ENCODE measurements at regions not wholly inside any gene's neighbourhood (a gene's known extent, or its start where the extent isn't known, plus 50 kb on each side); places are given as distances from the start of the nearest gene placed in this dataset.
A peak's percentile ranks its signal among the peaks of the same experiment; 100 is the strongest.
"Not testable (repeated sequence)": the region's sequence is repeated elsewhere in the genome, so short reads cannot be mapped to it uniquely, and the experiment has no call there.

DNA sequence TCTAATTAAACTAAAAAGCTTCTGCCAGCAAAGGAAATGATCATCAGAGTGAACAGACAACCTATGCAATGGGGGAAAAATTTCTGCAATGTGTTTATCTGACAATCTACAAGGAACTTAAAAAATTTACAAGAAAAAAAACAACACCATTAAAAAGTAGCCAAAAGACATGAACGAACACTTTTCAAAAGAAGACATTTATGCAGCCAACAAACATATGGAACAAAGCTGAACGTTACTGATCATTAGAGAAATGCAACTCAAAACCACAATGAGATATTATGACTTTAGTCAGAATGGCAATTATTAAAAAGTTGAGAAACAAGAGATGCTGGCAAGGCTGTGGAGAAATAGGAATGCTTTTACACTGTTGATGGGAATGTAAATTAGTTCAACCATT lies 530.4 kb upstream of the DAB2 start:
- DNase-seq (ENCODE audit: low spot score) = no peak

DNA sequence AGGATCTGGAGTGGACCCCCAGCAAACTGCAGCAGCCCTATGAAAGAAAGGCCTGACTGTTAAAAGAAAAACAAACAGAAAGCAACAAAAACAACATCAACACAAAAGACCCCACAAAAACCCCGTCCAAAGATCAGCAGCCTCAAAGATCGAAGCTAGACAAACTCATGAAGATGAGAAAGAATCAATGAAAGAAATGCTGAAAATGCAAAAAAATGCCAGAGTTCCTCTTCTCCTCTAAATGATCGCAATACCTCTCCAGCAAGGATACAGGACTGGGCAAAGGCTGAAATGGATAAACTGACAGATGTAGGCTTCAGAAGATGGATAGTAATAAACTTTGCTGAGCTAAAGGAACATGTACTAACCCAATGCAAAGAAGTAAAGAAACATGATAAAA lies 526.3 kb upstream of the DAB2 start:
- DNase-seq (ENCODE audit: low spot score) = no peak

DNA sequence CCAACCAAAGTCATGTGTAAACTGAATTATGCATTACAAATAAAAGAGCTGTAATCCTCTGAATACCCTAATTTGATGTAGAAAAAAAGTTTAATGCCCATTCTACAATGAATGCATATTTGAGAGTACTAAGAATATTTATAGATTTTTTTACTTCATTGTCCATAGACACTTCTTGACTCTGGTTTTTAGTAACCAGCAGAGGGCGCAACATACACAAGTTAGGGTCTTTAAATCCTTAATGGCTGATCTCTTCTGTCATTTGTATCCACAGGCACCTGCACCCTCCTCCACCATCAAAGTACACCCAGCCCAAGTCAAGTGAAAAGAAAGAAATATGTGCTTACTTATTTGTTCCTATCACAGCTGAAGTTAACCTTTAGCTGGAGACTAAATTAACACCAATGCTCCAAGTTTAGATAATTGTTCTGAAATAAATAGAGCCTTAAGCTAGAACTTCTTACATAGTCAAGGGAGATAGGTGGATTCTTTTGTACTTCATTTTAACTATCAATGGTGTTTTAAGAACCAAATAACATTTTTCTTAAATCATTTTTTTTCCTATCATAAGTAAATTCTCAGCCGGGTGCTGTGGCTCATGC lies 524.2 kb upstream of the DAB2 start:
- peak; percentile 54 for DNase-seq (ENCODE audit: low spot score)

DNA sequence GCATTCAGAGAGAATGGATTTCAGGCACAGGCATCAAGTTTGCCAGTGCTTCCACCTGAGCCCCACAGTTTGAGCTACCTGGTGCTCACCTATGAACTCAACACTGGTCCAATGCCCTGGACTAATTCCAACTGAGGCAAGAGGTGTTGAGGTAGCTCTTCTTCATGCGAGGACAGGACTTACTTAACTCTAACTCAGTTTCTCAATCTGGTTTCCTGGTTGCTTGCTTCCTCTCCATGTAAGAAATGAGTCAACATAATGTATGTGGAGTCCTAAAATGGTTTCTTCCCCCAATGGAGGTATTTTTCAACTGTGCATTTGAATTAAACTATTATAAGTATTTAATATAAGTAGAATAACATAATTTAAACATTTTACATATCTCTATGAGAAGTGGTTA lies 523.6 kb upstream of the DAB2 start:
- DNase-seq (ENCODE audit: low spot score) = no peak

DNA sequence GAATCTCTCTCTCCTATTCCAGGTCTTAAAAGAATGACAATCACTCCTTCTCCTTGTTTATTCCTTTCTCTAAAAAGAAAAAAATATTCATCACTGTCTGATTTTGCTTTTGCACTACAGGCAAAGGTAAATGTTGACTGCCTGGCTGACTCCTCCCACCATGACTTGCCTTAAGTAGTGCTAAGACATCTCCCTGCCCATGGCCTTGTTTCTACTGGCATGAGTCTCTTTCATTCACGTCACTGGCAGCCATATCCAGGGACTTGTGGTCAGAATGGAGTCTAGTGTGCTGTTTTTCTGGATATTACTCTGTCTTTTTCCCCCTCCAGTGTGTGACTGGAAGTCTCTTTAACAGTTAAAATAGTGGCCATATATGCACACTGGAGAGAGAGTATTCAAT lies 522.9 kb upstream of the DAB2 start:
- DNase-seq (ENCODE audit: low spot score) = no peak

DNA sequence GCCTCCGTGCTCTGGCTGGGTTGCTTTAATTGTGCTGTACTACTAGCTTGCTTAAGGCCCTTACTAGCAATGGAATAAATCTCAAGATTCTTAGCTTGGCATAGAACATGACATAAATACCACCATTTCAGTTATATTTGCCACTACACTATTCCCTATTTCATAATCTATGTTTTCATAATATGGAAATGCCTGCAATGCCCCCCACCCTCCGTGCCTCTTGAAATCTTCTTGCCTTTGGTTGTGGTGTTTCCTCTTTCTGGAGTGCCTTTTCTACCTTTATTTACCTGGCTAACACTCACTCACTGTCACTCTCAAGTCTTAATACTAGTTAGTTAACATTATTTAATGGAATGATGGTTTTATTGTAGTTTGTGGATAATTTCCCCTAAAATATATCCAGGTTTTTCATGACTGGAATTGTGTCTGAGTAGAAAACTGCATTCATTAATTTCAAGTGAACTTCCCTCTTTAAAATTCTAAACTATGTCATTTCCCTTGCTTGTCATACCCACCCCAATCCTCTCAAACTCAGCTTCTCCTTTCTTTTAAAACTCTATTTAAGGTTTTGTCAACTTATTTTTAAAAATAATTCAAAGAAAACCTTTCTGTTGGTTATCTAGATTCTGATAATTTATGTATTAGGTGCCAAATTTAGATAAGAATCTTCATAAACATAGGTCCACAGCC lies 521.7 kb upstream of the DAB2 start:
- DNase-seq (ENCODE audit: low spot score) = no peak

DNA sequence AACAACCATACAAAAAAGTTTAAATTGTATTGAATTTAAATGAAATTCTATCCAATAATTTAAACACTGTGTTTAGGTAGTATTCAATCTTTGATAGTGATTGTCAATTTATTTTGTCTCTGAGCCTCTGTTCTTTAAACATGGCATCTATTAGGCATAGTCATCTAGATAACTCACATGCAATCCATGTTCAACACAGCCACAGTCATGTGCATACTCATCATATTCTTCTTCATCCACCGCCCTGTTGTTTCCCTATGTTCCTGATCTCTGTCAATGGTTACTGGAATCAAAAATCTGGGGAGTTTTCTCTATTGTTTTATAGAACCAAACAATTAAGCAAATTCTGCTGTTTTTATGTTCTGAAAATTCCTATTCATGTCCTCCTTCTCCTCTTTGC lies 521.1 kb upstream of the DAB2 start:
- DNase-seq (ENCODE audit: low spot score) = no peak

DNA sequence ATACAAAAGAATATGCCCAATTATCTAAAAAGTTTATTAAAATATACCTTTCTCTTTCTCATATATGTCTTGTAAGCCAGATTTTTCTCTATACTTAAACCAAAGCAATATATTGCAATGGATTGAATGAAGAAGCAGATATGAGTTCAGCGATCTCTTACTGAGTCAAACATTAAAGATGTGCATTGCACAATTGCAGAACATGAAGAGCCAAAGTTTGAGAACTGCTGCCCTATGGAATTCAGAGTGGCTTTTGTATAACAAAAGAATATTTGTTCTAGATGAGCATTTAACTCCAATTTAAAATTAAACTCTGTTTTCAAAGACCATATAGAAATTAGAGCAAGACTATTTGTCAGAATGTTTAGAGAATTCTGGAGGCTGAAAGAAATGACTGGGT lies 519.0 kb upstream of the DAB2 start:
- no peak for DNase-seq (ENCODE audit: low spot score)

DNA sequence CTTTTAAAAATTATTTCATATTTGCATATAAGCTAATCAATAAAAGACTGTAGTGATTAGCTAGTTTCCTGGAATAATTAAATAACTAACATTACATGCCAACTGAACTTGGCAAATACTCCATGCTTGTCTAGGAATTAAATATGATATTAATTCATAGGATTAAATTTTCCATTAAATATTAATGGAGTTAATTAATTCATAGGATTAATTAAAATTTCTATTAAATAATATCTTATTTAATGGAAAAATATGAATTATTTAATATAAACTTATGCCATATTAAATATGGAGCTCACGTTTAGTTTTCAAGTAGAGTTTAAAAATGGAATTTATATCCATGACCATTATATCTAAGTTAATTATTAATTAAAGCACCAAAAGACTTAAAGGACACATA lies 517.8 kb upstream of the DAB2 start:
- no peak for DNase-seq (ENCODE audit: low spot score)

DNA sequence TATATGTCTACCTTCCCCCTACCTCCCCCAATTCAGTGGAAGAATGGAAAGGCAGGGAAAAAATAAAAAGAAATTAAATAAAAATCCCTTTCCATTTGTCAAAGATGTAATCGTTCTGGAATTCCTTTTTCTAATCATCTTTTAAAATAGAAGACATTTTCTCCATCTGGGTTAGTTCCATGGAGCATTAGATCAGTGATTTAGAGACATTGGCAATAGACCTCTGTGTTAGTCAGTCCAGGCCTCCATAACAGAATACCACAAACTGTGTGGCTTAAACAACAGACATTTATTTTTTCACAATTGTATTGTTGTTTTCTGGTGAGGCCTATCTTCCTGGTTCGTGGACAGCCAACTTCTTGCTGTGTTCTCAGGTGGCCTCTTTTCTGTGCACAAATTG lies 516.6 kb upstream of the DAB2 start:
- DNase-seq (ENCODE audit: low spot score) = no peak

DNA sequence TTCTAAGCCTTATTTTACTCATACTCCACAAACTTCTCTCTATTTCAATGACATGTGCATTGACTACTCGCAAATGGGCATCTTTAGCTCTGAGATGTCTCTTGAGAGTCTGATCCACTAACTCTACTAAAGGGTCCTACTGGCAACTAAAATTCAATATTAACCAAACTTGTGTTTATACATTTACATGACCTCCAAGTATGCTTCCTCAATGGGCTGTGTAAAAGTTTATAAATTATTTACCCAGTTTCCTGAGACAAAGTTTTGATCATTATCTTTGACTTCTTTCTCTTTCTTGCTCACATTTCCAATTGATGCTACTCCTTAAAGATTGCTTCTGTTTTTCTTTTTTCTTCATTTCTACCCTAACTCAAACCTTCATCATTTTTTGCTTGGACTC lies 510.1 kb upstream of the DAB2 start:
- no peak for DNase-seq (ENCODE audit: low spot score)

DNA sequence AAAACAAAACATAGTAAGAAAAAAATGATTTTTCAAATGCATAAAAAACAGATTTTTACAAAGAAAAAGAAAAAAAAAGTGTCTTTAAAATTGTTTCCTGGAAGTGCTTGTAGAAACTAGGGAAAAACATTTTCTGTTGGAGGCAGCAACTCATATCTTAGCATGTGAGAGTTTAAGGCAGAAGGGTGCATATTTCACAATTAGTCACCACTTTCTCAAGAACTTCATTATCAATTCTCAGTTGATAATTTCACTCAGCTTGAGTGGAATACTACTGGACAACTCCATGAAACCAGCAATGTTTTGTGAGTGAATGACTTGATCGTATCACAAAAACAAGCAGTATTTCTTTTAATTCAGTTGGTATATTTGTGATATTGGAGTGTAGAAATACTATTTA lies 508.3 kb upstream of the DAB2 start:
- no peak for DNase-seq (ENCODE audit: low spot score)

DNA sequence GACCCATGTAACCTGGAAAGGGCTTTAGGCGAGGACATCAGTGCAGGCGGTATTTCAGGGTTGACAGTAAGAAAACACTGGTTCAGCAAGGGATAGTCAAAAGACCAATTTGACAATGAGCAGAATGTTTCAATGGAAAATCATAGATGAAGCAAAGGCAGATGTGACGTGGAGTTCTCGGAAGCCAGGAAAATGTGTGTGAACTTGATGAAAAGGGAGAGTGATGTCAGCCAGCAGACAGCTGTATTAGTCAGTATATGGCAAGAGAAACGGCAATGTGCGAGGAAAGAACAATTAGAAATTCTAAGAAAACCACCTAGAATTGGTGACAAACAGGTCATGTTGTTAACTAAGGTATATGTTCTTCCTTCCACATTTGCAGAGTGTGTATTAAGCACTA lies 503.9 kb upstream of the DAB2 start:
- no peak for DNase-seq (ENCODE audit: low spot score)

DNA sequence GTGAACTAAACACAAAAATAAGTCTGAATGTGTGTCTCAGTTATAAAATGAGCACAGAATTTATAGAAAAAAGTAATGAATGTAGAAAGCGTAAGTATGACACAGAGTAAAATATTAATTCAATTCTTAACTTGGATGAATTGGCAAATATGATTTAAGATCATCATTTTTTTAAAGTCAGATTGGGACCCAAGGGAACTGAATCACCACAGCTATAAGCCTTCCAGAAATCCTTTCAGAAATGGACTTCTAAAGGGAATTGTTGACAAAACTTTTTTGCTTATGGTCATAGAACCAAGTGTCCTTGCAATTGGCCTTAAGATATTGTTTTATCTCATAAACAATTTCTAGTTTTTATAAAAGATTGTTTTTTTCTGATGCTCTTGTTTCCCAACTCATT lies 495.1 kb upstream of the DAB2 start:
- no peak for DNase-seq (ENCODE audit: low spot score)

DNA sequence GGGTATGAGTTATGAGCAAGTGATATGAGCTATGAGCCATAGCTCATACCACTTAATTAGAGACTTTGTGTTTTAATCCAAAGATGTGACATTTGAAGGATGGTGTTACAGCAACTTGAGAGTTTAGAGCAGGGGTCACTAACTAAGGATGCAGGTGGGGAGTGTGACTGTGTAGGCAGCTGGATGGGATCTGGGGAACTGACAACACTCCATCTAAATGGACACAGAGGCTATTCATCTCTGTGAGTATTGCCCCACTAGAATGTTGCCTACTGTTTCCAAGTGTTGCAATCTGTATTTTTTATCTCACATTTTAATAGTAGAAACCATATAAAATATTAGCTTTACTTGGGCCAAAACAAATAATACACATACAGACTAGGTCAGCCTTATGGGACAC lies 488.1 kb upstream of the DAB2 start:
- no peak for DNase-seq (ENCODE audit: low spot score)

DNA sequence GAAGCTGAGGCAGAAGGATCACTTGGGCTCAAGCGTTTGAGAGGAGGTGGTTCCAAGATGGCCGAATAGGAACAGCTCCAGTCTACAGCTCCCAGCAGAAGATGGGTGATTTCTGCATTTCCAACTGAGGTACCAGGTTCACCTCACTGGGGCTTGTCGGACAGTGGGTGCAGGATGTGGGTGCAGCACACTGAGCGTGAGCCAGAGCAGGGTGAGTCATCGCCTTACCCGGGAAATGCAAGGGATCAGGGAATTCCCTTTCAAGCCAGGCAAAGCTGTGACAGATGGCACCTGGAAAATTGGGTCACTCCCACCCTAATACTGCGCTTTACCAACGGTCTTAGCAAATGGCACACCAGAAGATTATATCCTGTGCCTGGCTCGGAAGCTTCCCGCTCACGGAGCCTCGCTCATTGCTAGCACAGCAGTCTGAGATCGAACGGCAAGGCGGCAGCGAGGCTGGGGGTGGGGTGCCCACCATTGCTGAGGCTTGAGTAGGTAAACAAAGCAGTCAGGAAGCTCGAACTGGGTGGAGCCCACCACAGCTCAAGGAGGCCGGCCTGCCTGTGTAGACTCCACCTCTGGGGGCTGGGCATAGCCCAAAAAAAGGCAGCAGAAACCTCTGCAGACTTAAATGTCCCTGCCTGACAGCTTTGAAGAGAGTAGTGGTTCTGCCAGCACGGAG lies 482.6 kb upstream of the DAB2 start:
- not testable (repeated sequence) for DNase-seq (ENCODE audit: low spot score)

DNA sequence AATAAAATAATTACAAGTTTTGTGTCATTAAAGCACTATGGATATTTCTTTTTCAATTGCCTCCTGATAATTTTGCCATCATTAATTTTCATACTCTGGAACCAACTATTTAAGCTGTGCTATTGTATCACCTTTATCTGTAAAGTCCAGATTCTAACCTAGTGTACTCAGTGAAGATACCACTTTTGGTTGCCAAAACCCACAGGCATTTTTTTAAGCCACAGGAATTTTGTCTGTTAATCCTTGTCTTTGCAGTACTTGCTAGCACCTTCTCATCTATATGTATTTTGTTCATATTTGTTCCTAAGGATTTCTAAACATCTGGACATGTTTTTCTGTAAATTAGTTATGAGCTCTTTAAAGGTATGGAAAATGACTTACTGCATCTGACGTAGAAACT lies 481.4 kb upstream of the DAB2 start:
- DNase-seq (ENCODE audit: low spot score) = no peak

DNA sequence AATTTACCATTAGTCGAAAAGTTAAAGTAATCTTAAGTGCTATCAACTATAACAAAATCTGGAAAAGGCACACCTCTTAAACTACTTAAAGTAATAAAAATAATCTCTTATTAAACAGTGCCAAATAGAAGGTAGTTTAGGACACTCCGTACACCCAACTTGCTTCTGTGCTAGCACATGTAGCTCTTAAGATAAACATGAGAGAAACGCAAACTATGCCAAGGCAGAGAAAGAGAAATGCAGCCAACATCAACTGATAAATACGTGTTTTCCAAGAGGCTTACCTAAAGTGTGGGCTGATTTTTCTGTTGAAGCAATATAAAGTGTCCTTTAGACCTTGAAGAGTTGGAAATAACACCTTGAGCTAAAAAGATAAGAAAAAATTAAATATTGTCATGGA lies 480.6 kb upstream of the DAB2 start:
- DNase-seq (ENCODE audit: low spot score) = no peak

DNA sequence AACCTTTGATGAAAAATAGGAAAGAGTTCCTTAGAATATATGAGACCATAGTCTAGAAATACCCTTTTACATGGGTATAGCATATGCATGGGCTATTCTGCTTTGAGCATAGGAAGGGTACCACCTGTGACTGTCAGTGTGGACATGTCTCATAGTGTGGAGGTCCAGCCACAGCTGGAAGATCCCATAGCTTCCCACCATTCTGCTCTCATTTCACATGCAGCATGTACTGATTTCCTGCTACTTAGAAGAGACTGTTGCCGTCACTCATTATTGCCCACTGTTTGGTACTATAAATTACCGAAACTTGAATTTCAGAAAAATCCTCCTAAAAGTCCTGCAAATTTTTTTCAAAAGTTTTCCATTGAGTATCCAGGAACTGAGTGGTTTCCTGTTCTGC lies 477.8 kb upstream of the DAB2 start:
- DNase-seq (ENCODE audit: low spot score) = no peak

DNA sequence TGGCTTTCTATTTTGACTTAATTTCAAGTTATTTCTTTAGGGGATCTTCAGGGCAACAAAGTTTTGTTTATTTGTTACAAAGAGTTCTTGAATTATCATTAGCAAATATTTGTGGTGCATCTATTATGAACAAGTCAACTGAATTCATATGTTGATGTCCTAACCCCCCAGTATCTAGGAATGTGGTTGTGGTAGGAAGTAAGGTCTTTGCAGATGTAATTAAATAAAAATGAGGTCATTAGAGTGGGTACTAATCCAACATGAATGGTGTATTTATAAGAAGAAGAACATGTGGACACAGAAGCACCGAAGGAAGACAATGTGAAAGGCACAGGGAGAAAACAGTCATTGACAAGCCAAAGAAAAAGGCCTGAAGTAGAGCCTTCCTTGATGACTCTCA lies 474.0 kb upstream of the DAB2 start:
- no peak for DNase-seq (ENCODE audit: low spot score)

DNA sequence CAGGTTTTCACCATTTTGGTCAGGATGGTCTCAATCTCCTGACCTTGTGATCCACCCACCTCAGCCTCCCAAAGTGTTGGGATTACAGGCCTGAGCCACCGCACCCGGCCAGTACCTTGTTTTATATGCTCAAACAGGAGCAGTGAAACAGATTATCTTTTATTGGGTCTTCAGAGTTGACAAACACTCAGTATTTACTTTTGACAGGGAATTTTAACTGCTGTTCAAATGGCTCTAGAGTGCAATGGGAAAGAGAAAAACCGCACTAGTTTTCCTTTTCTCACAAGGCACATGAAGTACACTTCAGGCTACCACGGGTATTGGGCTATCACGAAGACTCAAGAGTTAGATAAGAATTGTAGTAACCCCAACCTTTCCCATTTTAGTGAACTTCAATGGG lies 471.9 kb upstream of the DAB2 start:
- no peak for DNase-seq (ENCODE audit: low spot score)

DNA sequence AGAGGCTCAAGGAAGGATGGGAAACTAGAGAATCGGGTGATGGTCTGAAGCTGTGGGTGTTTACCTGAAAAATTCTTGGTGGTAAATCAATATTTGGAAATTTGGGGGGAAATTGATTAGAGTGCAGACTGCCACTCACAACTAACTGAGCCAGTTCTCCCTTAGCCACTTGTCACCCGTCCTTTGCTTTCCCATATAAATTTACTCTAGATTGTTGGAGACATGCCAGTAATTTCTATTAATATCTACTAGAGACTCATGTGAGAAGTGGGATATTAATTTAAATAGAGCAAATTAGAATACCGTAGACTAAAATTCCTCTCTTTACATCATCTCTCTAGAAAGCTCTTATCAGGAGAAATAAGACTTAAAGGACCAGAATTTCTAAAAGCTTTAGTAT lies 471.3 kb upstream of the DAB2 start:
- no peak for DNase-seq (ENCODE audit: low spot score)

DNA sequence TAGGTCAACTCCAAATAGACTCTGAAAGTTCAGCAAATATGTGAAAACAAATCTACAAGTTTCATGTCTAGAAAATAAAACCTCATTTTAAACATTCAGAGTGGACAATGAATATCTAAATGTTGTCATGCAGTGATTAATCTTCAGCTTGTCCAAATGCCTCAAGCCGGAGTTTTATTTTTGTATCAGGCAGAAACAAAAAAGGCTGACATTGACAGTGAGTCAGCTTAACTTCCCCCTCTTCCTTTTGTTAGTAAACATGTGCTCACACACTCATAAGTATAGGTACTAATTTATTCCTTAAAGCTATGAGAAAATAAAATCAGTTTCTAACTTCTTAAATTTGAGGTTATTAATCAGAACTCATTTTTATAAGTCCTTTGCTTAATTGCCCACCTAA lies 467.9 kb upstream of the DAB2 start:
- DNase-seq (ENCODE audit: low spot score) = no peak

DNA sequence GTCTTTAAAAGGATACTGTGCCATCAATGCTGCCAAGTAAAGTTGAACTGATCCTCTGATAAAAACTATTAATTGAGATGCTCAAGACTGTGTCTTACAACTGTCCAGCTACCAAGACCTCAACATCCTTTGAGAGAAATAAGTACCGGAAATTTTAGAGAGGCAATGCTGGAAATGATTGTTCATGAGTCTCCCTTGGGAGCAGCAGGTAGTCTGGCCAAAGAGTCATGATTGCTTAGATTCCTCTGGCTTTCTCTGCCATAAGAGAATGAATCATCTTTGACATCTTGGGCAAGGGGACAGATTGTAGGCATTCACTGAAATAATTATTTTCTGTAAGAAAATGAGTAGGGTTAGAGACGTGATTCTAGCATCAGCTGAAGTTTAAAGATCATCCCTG lies 466.6 kb upstream of the DAB2 start:
- no peak for DNase-seq (ENCODE audit: low spot score)

Measured in hematopoietic multipotent progenitor cell treated with erythropoietin and hydrocortisone succinate and interleukin-3 and kit ligand, for 17 days (in vitro differentiated cells).